Activated CD8-positive, alpha-beta T cell treated with anti-CD3 and anti-CD28 coated beads for 36 hours (primary cell): ENCODE measurements at regions not wholly inside any gene's neighbourhood (a gene's known extent, or its start where the extent isn't known, plus 50 kb on each side); places are given as distances from the start of the nearest gene placed in this dataset.

ENCODE experiments used
- ATAC-seq: fragments of 200-7000 bp; cut with Tn5 transposase; one replicate; pipeline ENCODE4 v1.10.0; 2021; ENCODE audit warnings: mild to moderate bottlenecking, moderate library complexity
- CTCF ChIA-PET: fragments of 350-600 bp; sonication (Branson Sonifier 250); formaldehyde crosslinking; loops from one replicate; lab custom pipeline; 2021; ENCODE audit warnings: antibody characterized with exemption; lab: Charles Lee
- POLR2A ChIA-PET: fragments of 350-600 bp; sonication (Branson Sonifier 250); formaldehyde crosslinking; loops from one replicate; lab custom pipeline; 2021; ENCODE audit warnings: antibody characterized with exemption; lab: Charles Lee
- DNase-seq: peaks from one replicate; pipeline ENCODE4 v3.0.0-alpha.2; 2020
- H3K27ac Mint-ChIP-seq: one replicate; pipeline ENCODE4 v1.8.0; 2021; ENCODE audit warnings: mild to moderate bottlenecking, mixed read lengths
- H3K27me3 Mint-ChIP-seq: one replicate; pipeline ENCODE4 v1.8.0; 2021; ENCODE audit warnings: mixed read lengths
- H3K36me3 Mint-ChIP-seq: one replicate; pipeline ENCODE4 v1.8.0; 2021; ENCODE audit warnings: low read depth, mixed read lengths
- H3K4me1 Mint-ChIP-seq: one replicate; pipeline ENCODE4 v1.8.0; 2021; ENCODE audit warnings: low read depth, mixed read lengths
- H3K4me3 Mint-ChIP-seq: one replicate; pipeline ENCODE4 v1.8.0; 2021; ENCODE audit warnings: mild to moderate bottlenecking, moderate library complexity, mixed read lengths
- H3K9me3 Mint-ChIP-seq: one replicate; pipeline ENCODE4 v1.8.0; 2021; ENCODE audit warnings: mixed read lengths
- CTCF ChIP-seq: fragments of 200-600 bp; IDR thresholded peaks from one replicate; pipeline ENCODE4 v1.8.0; 2022; ENCODE audit warnings: antibody characterized with exemption, mild to moderate bottlenecking
- intact Hi-C: fragments of 100-400 bp; cut with micrococcal nuclease; formaldehyde crosslinking; loops from one replicate; pipeline ENCODE4 v1.10.0; 2022

- CTCF ChIA-PET, result no interaction called here
- ATAC-seq (no peak), DNase-seq (no peak)
- Mint-ChIP-seq H3K36me3 (no peaks in the 10 kb centered on the region), H3K27me3 (peaks cover 3% of the 10 kb centered on the region), H3K9me3 (no peaks in the 10 kb centered on the region), H3K4me3 (no peak overlapping the region), H3K27ac (no peak overlapping the region), H3K4me1 (no peaks in the 10 kb centered on the region)
- POLR2A ChIA-PET, result no interaction called here
- intact Hi-C loops, result no loop called here
- no peak for TF ChIP-seq CTCF
These were observed 307.0 kb upstream of the HS3ST1 start for GRCh38 chr4:11735651-11736050.

- TF ChIP-seq CTCF, result no peak
- POLR2A ChIA-PET, result no interaction called here
- no peak overlapping the region for H3K27ac Mint-ChIP-seq
- no peak for DNase-seq
- no peaks in the 10 kb centered on the region for H3K27me3 Mint-ChIP-seq
- H3K36me3 Mint-ChIP-seq, result no peaks in the 10 kb centered on the region
- no peaks in the 10 kb centered on the region for H3K4me1 Mint-ChIP-seq
- no peak for ATAC-seq
- no peak overlapping the region for H3K4me3 Mint-ChIP-seq
- intact Hi-C loops, result no loop called here
- no peaks in the 10 kb centered on the region for H3K9me3 Mint-ChIP-seq
- CTCF ChIA-PET, result no interaction called here
These were observed 303.5 kb upstream of the HS3ST1 start for GRCh38 chr4:11732155-11732554.

- H3K4me1 Mint-ChIP-seq, result no peaks in the 10 kb centered on the region
- no peaks in the 10 kb centered on the region for H3K9me3 Mint-ChIP-seq
- no peak for TF ChIP-seq CTCF
- POLR2A ChIA-PET, result no interaction called here
- H3K27me3 Mint-ChIP-seq, result no peaks in the 10 kb centered on the region
- no peaks in the 10 kb centered on the region for H3K36me3 Mint-ChIP-seq
- no peak overlapping the region for H3K27ac Mint-ChIP-seq
- no peak for DNase-seq
- CTCF ChIA-PET, result no interaction called here
- no peak for ATAC-seq
- H3K4me3 Mint-ChIP-seq, result no peak overlapping the region
- intact Hi-C loops, result no loop called here
These were observed 301.9 kb upstream of the HS3ST1 start for GRCh38 chr4:11730545-11730944.

GRCh38 chr4:11729548-11729947, 300.9 kb upstream of the HS3ST1 start:
- Mint-ChIP-seq H3K36me3 (no peaks in the 10 kb centered on the region), H3K27me3 (no peaks in the 10 kb centered on the region), H3K4me1 (no peaks in the 10 kb centered on the region), H3K9me3 (no peaks in the 10 kb centered on the region), H3K4me3 (no peak overlapping the region), H3K27ac (no peak overlapping the region)
- no peak for ATAC-seq
- CTCF ChIA-PET, result no interaction called here
- intact Hi-C loops, result no loop called here
- no peak for DNase-seq
- POLR2A ChIA-PET, result no interaction called here
- no peak for TF ChIP-seq CTCF

GRCh38 chr4:11727903-11728564, 299.3 kb upstream of the HS3ST1 start:
- CTCF ChIA-PET, result no interaction called here
- H3K4me1 Mint-ChIP-seq, result no peaks in the 10 kb centered on the region
- no peaks in the 10 kb centered on the region for H3K9me3 Mint-ChIP-seq
- no peak overlapping the region for H3K27ac Mint-ChIP-seq
- intact Hi-C loops, result no loop called here
- no peak for ATAC-seq
- no peaks in the 10 kb centered on the region for H3K36me3 Mint-ChIP-seq
- H3K4me3 Mint-ChIP-seq, result no peak overlapping the region
- POLR2A ChIA-PET, result no interaction called here
- no peak for DNase-seq
- H3K27me3 Mint-ChIP-seq, result no peaks in the 10 kb centered on the region
- no peak for TF ChIP-seq CTCF
